Uterus (tissue), 2 donors: ENCODE measurements at regions not wholly inside any gene's neighbourhood (a gene's known extent, or its start where the extent isn't known, plus 50 kb on each side); places are given as distances from the start of the nearest gene placed in this dataset.

Source experiments
- POLR2A ChIP-seq, 2 donors: fragments of 450-650 bp; IDR thresholded peaks; one replicate each; pipeline ENCODE4 v1.6.1; 2016; ENCODE audit warnings: antibody characterized with exemption in 2 of 2, mild to moderate bottlenecking in 1 of 2, moderate library complexity in 1 of 2
- TF ChIP-seq, protein P1 (sequence below), 4 experiments: fragments of 200-600 bp in 2 of 4; fragments of 450-650 bp in 2 of 4; sonication (generic) in 2 of 4; IDR thresholded peaks; one replicate each; pipeline ENCODE4 v1.5.1; 2016 to 2019; ENCODE audit warnings: antibody characterized with exemption in 4 of 4, mild to moderate bottlenecking in 2 of 4, moderate library complexity in 1 of 4

DNA sequence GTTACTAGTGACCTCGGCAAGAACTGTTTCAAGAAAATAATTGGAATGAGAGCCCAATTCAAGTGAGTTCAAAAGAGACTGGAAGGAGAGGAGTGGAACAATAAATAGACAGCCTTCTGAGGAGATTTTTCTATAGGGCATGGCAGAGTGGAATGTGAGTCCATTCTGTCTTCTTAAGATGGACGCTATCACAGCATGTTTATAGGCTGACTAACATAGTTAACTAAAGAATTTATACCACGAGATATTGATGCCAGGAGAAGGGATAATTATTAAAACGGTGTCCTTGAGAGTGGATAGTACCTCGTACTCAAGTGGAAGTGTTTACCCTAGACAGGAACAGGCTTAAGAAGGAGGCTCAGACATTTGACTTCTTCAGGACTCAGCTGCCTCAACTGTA, 143.5 kb upstream of the RBBP8 start:
- TF ChIP-seq, protein P1, sequence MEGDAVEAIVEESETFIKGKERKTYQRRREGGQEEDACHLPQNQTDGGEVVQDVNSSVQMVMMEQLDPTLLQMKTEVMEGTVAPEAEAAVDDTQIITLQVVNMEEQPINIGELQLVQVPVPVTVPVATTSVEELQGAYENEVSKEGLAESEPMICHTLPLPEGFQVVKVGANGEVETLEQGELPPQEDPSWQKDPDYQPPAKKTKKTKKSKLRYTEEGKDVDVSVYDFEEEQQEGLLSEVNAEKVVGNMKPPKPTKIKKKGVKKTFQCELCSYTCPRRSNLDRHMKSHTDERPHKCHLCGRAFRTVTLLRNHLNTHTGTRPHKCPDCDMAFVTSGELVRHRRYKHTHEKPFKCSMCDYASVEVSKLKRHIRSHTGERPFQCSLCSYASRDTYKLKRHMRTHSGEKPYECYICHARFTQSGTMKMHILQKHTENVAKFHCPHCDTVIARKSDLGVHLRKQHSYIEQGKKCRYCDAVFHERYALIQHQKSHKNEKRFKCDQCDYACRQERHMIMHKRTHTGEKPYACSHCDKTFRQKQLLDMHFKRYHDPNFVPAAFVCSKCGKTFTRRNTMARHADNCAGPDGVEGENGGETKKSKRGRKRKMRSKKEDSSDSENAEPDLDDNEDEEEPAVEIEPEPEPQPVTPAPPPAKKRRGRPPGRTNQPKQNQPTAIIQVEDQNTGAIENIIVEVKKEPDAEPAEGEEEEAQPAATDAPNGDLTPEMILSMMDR (IDR thresholded peaks at IDR 0.05) = no peak
- no peak for TF ChIP-seq POLR2A (IDR thresholded peaks at IDR 0.05)
